ENCODE measurements at regions not wholly inside any gene's neighbourhood (a gene's known extent, or its start where the extent isn't known, plus 50 kb on each side); places are given as distances from the start of the nearest gene placed in this dataset.

GRCh38 chr22:35008213-35008612 is 57.7 kb upstream of the ISX start:
- Histone ChIP-seq H3K4me1 (ENCODE audit: control insufficient read depth, insufficient read depth, low read length) (no peaks in the 10 kb centered on the region), H3K4me3 (ENCODE audit: low read length) (no peak overlapping the region), H3K27me3 (ENCODE audit: control insufficient read depth, insufficient read depth, low read length, poor library complexity, severe bottlenecking) (no peaks in the 10 kb centered on the region), H3K9me3 (ENCODE audit: control insufficient read depth, low read length) (no peaks in the 10 kb centered on the region), H3K9ac (ENCODE audit: extremely low read depth, low read length, poor library complexity, severe bottlenecking) (no peak overlapping the region), H3K36me3 (ENCODE audit: control insufficient read depth, insufficient read depth, low read length) (no peaks in the 10 kb centered on the region), H3K27ac (ENCODE audit: low read depth, low read length) (no peak overlapping the region)
- Mint-ChIP-seq H3K27me3 (ENCODE audit: insufficient read depth) (peaks cover 11% of the 10 kb centered on the region), H3K9me3 (peaks cover 1% of the 10 kb centered on the region), H3K27ac (no peak overlapping the region), H3K4me1 (no peaks in the 10 kb centered on the region), H3K4me3 (no peak overlapping the region), H3K36me3 (ENCODE audit: low read depth) (no peaks in the 10 kb centered on the region)
- DNase-seq, result no peak
- no peak for TF ChIP-seq CTCF (conservative IDR thresholded peaks at IDR 0.05)
- 85 to 87% methylated on average over 3 to 5 of the region's 5 CpGs for WGBS, 2 experiments (ENCODE audit: insufficient coverage in 1 of 2, insufficient read length in 1 of 2)

GRCh38 chr22:35010543-35010942 is 55.4 kb upstream of the ISX start:
- peaks cover 1% of the 10 kb centered on the region for H3K9me3 Mint-ChIP-seq
- 94% methylated on average over 4 to 6 of the region's 6 CpGs for WGBS, 2 experiments (ENCODE audit: insufficient coverage in 1 of 2, insufficient read length in 1 of 2)
- no peaks in the 10 kb centered on the region for H3K4me1 Mint-ChIP-seq

GRCh38 chr22:35014812-35015211 is 51.1 kb upstream of the ISX start:
- no peaks in the 10 kb centered on the region for H3K27me3 ChIP-seq (ENCODE audit: control insufficient read depth, insufficient read depth, low read length, poor library complexity, severe bottlenecking)
- Mint-ChIP-seq H3K36me3 (ENCODE audit: low read depth) (no peaks in the 10 kb centered on the region), H3K27me3 (ENCODE audit: insufficient read depth) (peaks cover 1% of the 10 kb centered on the region), H3K4me3 (no peak overlapping the region), H3K4me1 (no peaks in the 10 kb centered on the region), H3K27ac (no peak overlapping the region), H3K9me3 (peaks cover 1% of the 10 kb centered on the region)
- no peaks in the 10 kb centered on the region for H3K4me1 ChIP-seq (ENCODE audit: control insufficient read depth, insufficient read depth, low read length)
- no peak overlapping the region for H3K27ac ChIP-seq (ENCODE audit: low read depth, low read length)
- peak; percentile 23 for DNase-seq
- no peak overlapping the region for H3K4me3 ChIP-seq (ENCODE audit: low read length)
- no peaks in the 10 kb centered on the region for H3K9me3 ChIP-seq (ENCODE audit: control insufficient read depth, low read length)
- H3K9ac ChIP-seq (ENCODE audit: extremely low read depth, low read length, poor library complexity, severe bottlenecking), result no peak overlapping the region
- TF ChIP-seq CTCF (conservative IDR thresholded peaks at IDR 0.05), result no peak
- 91 to 100% methylated on average over 8 to 9 of the region's 9 CpGs for WGBS, 2 experiments (ENCODE audit: insufficient coverage in 1 of 2, insufficient read length in 1 of 2)
- no peaks in the 10 kb centered on the region for H3K36me3 ChIP-seq (ENCODE audit: control insufficient read depth, insufficient read depth, low read length)

More at GRCh38 chr22:35010543-35010942, 55.4 kb upstream of the ISX start:
- DNase-seq, result no peak
- Mint-ChIP-seq H3K27me3 (ENCODE audit: insufficient read depth) (peaks cover 11% of the 10 kb centered on the region), H3K27ac (no peak overlapping the region), H3K4me3 (no peak overlapping the region), H3K36me3 (ENCODE audit: low read depth) (no peaks in the 10 kb centered on the region)
- Histone ChIP-seq H3K4me1 (ENCODE audit: control insufficient read depth, insufficient read depth, low read length) (no peaks in the 10 kb centered on the region), H3K4me3 (ENCODE audit: low read length) (no peak overlapping the region), H3K9me3 (ENCODE audit: control insufficient read depth, low read length) (no peaks in the 10 kb centered on the region), H3K36me3 (ENCODE audit: control insufficient read depth, insufficient read depth, low read length) (no peaks in the 10 kb centered on the region), H3K27ac (ENCODE audit: low read depth, low read length) (no peak overlapping the region), H3K27me3 (ENCODE audit: control insufficient read depth, insufficient read depth, low read length, poor library complexity, severe bottlenecking) (no peaks in the 10 kb centered on the region), H3K9ac (ENCODE audit: extremely low read depth, low read length, poor library complexity, severe bottlenecking) (no peak overlapping the region)
- TF ChIP-seq CTCF (conservative IDR thresholded peaks at IDR 0.05), result no peak
